H1 (cell line): ENCODE measurements at regions not wholly inside any gene's neighbourhood (a gene's known extent, or its start where the extent isn't known, plus 50 kb on each side); places are given as distances from the start of the nearest gene placed in this dataset.

ENCODE experiments used
- CTCF ChIA-PET: fragments of 300-600 bp; sonication (Branson Sonifier 250); formaldehyde crosslinking; loops from one replicate; lab custom pipeline; 2021; ENCODE audit not compliant: partially characterized antibody; lab: Charles Lee
- POLR2A ChIA-PET: fragments of 300-600 bp; sonication (Branson Sonifier 250); formaldehyde crosslinking; loops from one replicate; lab custom pipeline; 2021; ENCODE audit warnings: inconsistent platforms; ENCODE audit not compliant: partially characterized antibody; lab: Charles Lee
- DNase-seq, 2 experiments: peaks; one replicate each; pipeline versions ENCODE4 v3.0.0 to v3.0.0-alpha.2; 2010 to 2022; ENCODE audit warnings: low spot score in 2 of 2, low read depth in 1 of 2, mixed read lengths in 1 of 2
- FAIRE-seq: peaks from 2 replicates; lab custom pipeline; 2011; peaks lifted over from hg19 to GRCh38; lab: Jason Lieb, UNC
- H2AFZ ChIP-seq: 2 replicates; pipeline ENCODE4 v1.8.1; 2012; ENCODE audit warnings: low read length, inconsistent platforms
- H2AK5ac ChIP-seq: 2 replicates; pipeline ENCODE4 v1.6.1; 2013; ENCODE audit warnings: low read depth, low read length
- H2BK120ac ChIP-seq: replicated peaks from 2 replicates; pipeline ENCODE3; 2013; ENCODE audit warnings: low read depth, low read length, inconsistent platforms
- H2BK12ac ChIP-seq: 2 replicates; pipeline ENCODE4 v1.6.1; 2013; ENCODE audit warnings: low read depth, low read length
- H2BK15ac ChIP-seq: 2 replicates; pipeline ENCODE4 v1.6.1; 2013; ENCODE audit warnings: low read length
- H2BK20ac ChIP-seq: 2 replicates; pipeline ENCODE4 v1.6.1; 2013; ENCODE audit warnings: low read length
- H2BK5ac ChIP-seq: 2 replicates; pipeline ENCODE4 v1.6.1; 2013; ENCODE audit warnings: low read depth, low read length
- H3K14ac ChIP-seq: 2 replicates; pipeline ENCODE4 v1.6.1; 2013; ENCODE audit warnings: inconsistent platforms; ENCODE audit not compliant: insufficient read length
- H3K18ac ChIP-seq: 2 replicates; pipeline ENCODE4 v1.6.1; 2013; ENCODE audit warnings: low read length; ENCODE audit errors: extremely low read depth
- H3K23ac ChIP-seq: 2 replicates; pipeline ENCODE4 v1.6.1; 2013; ENCODE audit warnings: inconsistent platforms; ENCODE audit not compliant: insufficient read length
- H3K23me2 ChIP-seq: 2 replicates; pipeline ENCODE4 v1.6.1; 2013; ENCODE audit warnings: low read depth, low read length
- H3K27ac ChIP-seq: 2 replicates; pipeline ENCODE4 v1.6.1; 2011; ENCODE audit warnings: low read depth, low read length, inconsistent platforms
- H3K27me3 ChIP-seq, 4 experiments: replicated peaks in 1 of 4; 1 replicate in 1 of 4; 2 replicates in 3 of 4; pipeline versions ENCODE4 v1.6.1 to v1.8.1; 2011 to 2013; ENCODE audit warnings: low read length in 3 of 4, mild to moderate bottlenecking in 3 of 4, inconsistent platforms in 2 of 4, mixed read lengths in 2 of 4, moderate library complexity in 1 of 4; ENCODE audit not compliant: control insufficient read depth in 3 of 4, insufficient read depth in 3 of 4; ENCODE audit errors: extremely low read depth in 1 of 4
- H3K36me3 ChIP-seq, 4 experiments: 2 replicates each; pipeline versions ENCODE4 v1.6.1 to v1.8.1; 2011 to 2013; ENCODE audit warnings: mild to moderate bottlenecking in 4 of 4, low read length in 3 of 4, moderate library complexity in 2 of 4, control low read depth in 1 of 4, inconsistent platforms in 1 of 4; ENCODE audit not compliant: insufficient read depth in 4 of 4, control insufficient read depth in 2 of 4
- H3K4ac ChIP-seq: replicated peaks from 2 replicates; pipeline ENCODE3; 2013; ENCODE audit warnings: low read length, low read depth, mixed read lengths, inconsistent platforms; ENCODE audit not compliant: insufficient read length
- H3K4me1 ChIP-seq, 4 experiments: replicated peaks in 1 of 4; 1 replicate in 1 of 4; 2 replicates in 3 of 4; pipeline versions ENCODE4 v1.6.1 to v1.8.1; 2011 to 2013; ENCODE audit warnings: low read length in 3 of 4, inconsistent platforms in 2 of 4, mixed read lengths in 1 of 4; ENCODE audit not compliant: insufficient read depth in 4 of 4, control insufficient read depth in 3 of 4
- H3K4me2 ChIP-seq, 2 experiments: 2 replicates each; pipeline versions ENCODE4 v1.6.1 to v1.8.1; 2011 to 2013; ENCODE audit warnings: low read depth in 2 of 2, low read length in 2 of 2, control low read depth in 1 of 2, inconsistent platforms in 1 of 2, mild to moderate bottlenecking in 1 of 2; ENCODE audit not compliant: insufficient read depth in 1 of 2
- H3K4me3 ChIP-seq, 4 experiments: fragments of 200-600, 300-600 bp in 1 of 4; sonication (generic), shearing (Covaris generic), sonication (Bioruptor Twin) in 1 of 4; 2 replicates each; pipeline versions ENCODE4 v1.5.1 to v1.8.1; 2011 to 2016; ENCODE audit warnings: low read length in 4 of 4, low read depth in 3 of 4, control low read depth in 2 of 4, inconsistent platforms in 2 of 4, mild to moderate bottlenecking in 2 of 4, mixed read lengths in 1 of 4, moderate library complexity in 1 of 4; ENCODE audit not compliant: insufficient read depth in 2 of 4; ENCODE audit errors: extremely low read depth in 1 of 4
- H3K56ac ChIP-seq: replicated peaks from 2 replicates; pipeline ENCODE3; 2013; ENCODE audit warnings: low read depth, mild to moderate bottlenecking, mixed read lengths, low read length, inconsistent platforms; ENCODE audit not compliant: insufficient read length
- H3K79me1 ChIP-seq: 2 replicates; pipeline ENCODE4 v1.6.1; 2013; ENCODE audit warnings: low read depth, low read length, control low read depth
- H3K79me2 ChIP-seq, 2 experiments: 2 replicates each; pipeline versions ENCODE4 v1.6.1 to v1.8.1; 2012 to 2013; ENCODE audit warnings: low read length in 2 of 2, mild to moderate bottlenecking in 2 of 2, inconsistent platforms in 1 of 2; ENCODE audit not compliant: insufficient read depth in 2 of 2, control insufficient read depth in 1 of 2
- H3K9ac ChIP-seq, 4 experiments: replicated peaks in 1 of 4; 1 replicate in 1 of 4; 2 replicates in 3 of 4; pipeline versions ENCODE4 v1.6.1 to v1.8.1; 2011 to 2013; ENCODE audit warnings: low read depth in 3 of 4, low read length in 3 of 4, control low read depth in 2 of 4, mild to moderate bottlenecking in 2 of 4, moderate library complexity in 2 of 4, inconsistent platforms in 1 of 4; ENCODE audit errors: extremely low read depth in 1 of 4
- H3K9me3 ChIP-seq, 2 experiments: 2 replicates each; pipeline versions ENCODE4 v1.6.1 to v1.8.1; 2012 to 2013; ENCODE audit warnings: mild to moderate bottlenecking in 2 of 2, moderate library complexity in 2 of 2, control low read depth in 1 of 2, inconsistent platforms in 1 of 2, low read depth in 1 of 2, low read length in 1 of 2, mixed read lengths in 1 of 2; ENCODE audit not compliant: insufficient read depth in 2 of 2
- H4K20me1 ChIP-seq, 2 experiments: replicated peaks in 1 of 2; 2 replicates each; pipeline versions ENCODE3 to v1.8.1; 2011 to 2013; ENCODE audit warnings: inconsistent platforms in 2 of 2, low read length in 2 of 2, mild to moderate bottlenecking in 1 of 2; ENCODE audit not compliant: insufficient read depth in 2 of 2, control insufficient read depth in 1 of 2
- H4K5ac ChIP-seq: 2 replicates; pipeline ENCODE4 v1.6.1; 2013; ENCODE audit warnings: low read length, low read depth, mixed read lengths, inconsistent platforms; ENCODE audit not compliant: insufficient read length
- H4K8ac ChIP-seq: 2 replicates; pipeline ENCODE4 v1.8.0; 2013; ENCODE audit warnings: mild to moderate bottlenecking, moderate library complexity, low read length, inconsistent platforms; ENCODE audit not compliant: insufficient read depth; ENCODE audit errors: extremely low read depth
- H4K91ac ChIP-seq: replicated peaks from 2 replicates; pipeline ENCODE3; 2013; ENCODE audit warnings: low read length, mixed read lengths, inconsistent platforms; ENCODE audit not compliant: insufficient read length
- BCL11A ChIP-seq, 2 experiments: IDR thresholded peaks; one replicate each; pipeline ENCODE4 v1.6.1; 2011; ENCODE audit warnings: low read depth in 2 of 2, low read length in 2 of 2, mild to moderate bottlenecking in 2 of 2
- BRCA1 ChIP-seq: IDR thresholded peaks from 2 replicates; pipeline ENCODE4 v1.6.1; 2012; ENCODE audit warnings: low read depth, low read length, improper control_type of control experiment
- GTF2F1 ChIP-seq: IDR thresholded peaks from 2 replicates; pipeline ENCODE4 v1.6.1; 2012; ENCODE audit warnings: low read depth, low read length, improper control_type of control experiment, borderline replicate concordance
- NRF1 ChIP-seq: IDR thresholded peaks from 2 replicates; pipeline ENCODE4 v1.6.1; 2011; ENCODE audit warnings: mild to moderate bottlenecking, low read depth, low read length, improper control_type of control experiment
- RNF2 ChIP-seq: fragments of 200-900, 300-1000 bp; sonication (generic); IDR thresholded peaks from 2 replicates; pipeline ENCODE4 v1.7.1; 2016; ENCODE audit warnings: borderline replicate concordance, low read depth, mild to moderate bottlenecking, antibody characterized with exemption, low read length; ENCODE audit not compliant: poor library complexity, severe bottlenecking; ENCODE audit errors: missing control alignments
- SIX5 ChIP-seq: IDR thresholded peaks from 2 replicates; pipeline ENCODE4 v1.6.1; 2011; ENCODE audit warnings: mild to moderate bottlenecking, low read depth, low read length
- WGBS, 2 experiments: shearing (Covaris generic) in 1 of 2; methylation state at CpG; one replicate each; pipeline versions ENCODE4 v1.1.6 to v1.1.7; 2013 to 2015; ENCODE audit warnings: low lambda C conversion rate in 2 of 2, mixed read lengths in 2 of 2, inconsistent platforms in 1 of 2, low coverage in 1 of 2, missing lambda C conversion rate in 1 of 2; ENCODE audit not compliant: insufficient replicate concordance in 2 of 2, insufficient coverage in 1 of 2, insufficient read length in 1 of 2; ENCODE audit errors: extremely low coverage in 1 of 2, missing lambda C conversion rate in 1 of 2; 5-methylcytosine and 5-hydroxymethylcytosine counted together

DNA sequence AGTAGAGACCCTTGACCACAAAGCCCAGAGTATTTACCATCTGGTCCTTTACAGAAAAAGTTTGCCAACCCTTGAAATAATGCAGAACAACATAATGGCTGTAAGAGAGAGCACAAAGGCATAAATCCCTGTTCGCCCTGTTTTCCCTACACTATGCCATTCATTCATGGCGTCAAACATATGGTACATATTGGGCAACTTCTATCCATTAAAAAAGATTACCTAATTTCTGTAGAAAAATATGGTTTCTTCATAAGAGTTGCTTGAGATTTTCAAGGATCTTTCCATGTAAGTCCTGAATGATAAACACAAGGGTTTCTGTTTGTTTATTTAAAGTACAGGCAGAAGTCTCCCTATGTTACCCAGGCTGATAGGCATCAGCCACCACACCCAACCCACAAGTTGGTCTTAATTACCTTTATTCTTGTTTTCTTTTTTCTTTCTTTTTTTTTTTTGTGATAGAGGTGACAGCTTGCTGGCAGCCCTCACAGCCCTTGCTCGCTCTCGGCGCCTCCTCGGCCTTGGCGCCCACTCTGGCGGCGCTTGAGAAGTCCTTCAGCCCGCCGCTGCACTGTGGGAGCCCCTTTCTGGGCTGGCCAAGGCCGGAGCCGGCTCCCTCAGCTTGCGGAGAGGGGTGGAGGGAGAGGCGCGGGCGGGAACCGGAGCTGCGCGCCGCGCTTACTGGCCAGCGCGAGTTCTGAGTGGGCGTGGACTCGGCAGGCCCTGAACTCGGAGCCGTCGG, 68.3 kb upstream of the NR5A2 start:
- WGBS, 2 experiments, result 91% methylated on average over 19 of the region's 29 CpGs; no CpG with 5 or more reads in 1 of the 2 experiments
- no peak overlapping the region for H2AK5ac ChIP-seq
- H4K8ac ChIP-seq, result no peak overlapping the region
- no peak overlapping the region for H2BK120ac ChIP-seq
- no peak overlapping the region for H3K18ac ChIP-seq
- ChIA-PET POLR2A (no interaction called here), CTCF (no interaction called here)
- no peaks in the 10 kb centered on the region for H4K20me1 ChIP-seq
- H4K91ac ChIP-seq, result no peak overlapping the region
- no peak overlapping the region for H2BK20ac ChIP-seq
- no peak overlapping the region for H2BK15ac ChIP-seq
- H3K56ac ChIP-seq, result no peak overlapping the region
- H3K4me1 ChIP-seq, result no peaks in the 10 kb centered on the region
- no peaks in the 10 kb centered on the region for H3K79me2 ChIP-seq
- no peaks in the 10 kb centered on the region for H3K27me3 ChIP-seq
- H3K27ac ChIP-seq, result no peak overlapping the region
- no peaks in the 10 kb centered on the region for H3K79me1 ChIP-seq
- H2AFZ ChIP-seq, result no peak overlapping the region
- no peak overlapping the region for H2BK12ac ChIP-seq
- H4K5ac ChIP-seq, result no peak overlapping the region
- no peaks in the 10 kb centered on the region for H3K36me3 ChIP-seq
- FAIRE-seq, result no peak
- no peaks in the 10 kb centered on the region; a peak in 1 of 4 replicates for H3K9me3 ChIP-seq
- no peak overlapping the region for H2BK5ac ChIP-seq
- H3K23ac ChIP-seq, result no peak overlapping the region
- no peak overlapping the region for H3K14ac ChIP-seq
- no peak overlapping the region for H3K4me3 ChIP-seq
- H3K23me2 ChIP-seq, result no peaks in the 10 kb centered on the region
- no peak for DNase-seq
- H3K4ac ChIP-seq, result no peak overlapping the region
- no peak overlapping the region for H3K9ac ChIP-seq
- TF ChIP-seq RNF2 (no peak), BCL11A (IDR thresholded peaks at IDR 0.05; ENCODE audit: low read depth in 2 of 2, low read length in 2 of 2) (no peak), BRCA1 (no peak), NRF1 (no peak), SIX5 (no peak), GTF2F1 (no peak)
- no peak overlapping the region for H3K4me2 ChIP-seq
